GM19328 (cell line): ENCODE measurements at regions not wholly inside any gene's neighbourhood (a gene's known extent, or its start where the extent isn't known, plus 50 kb on each side); places are given as distances from the start of the nearest gene placed in this dataset.

Source experiments
- ATAC-seq: cut with Tn5 transposase; IDR thresholded peaks from one replicate; pipeline ENCODE4 v1.9.1; 2021; ENCODE audit warnings: mild to moderate bottlenecking, moderate library complexity; ENCODE audit not compliant: unreplicated experiment

GRCh38 chr2:62566847-62567246, 60.9 kb upstream of the TMEM17 start:
- no peak for ATAC-seq

- no peak for ATAC-seq
These were observed 59.4 kb upstream of the TMEM17 start for GRCh38 chr2:62565309-62565908.

GRCh38 chr2:62564380-62565137, 58.6 kb upstream of the TMEM17 start:
- ATAC-seq = no peak

GRCh38 chr2:62561586-62561985, 55.6 kb upstream of the TMEM17 start:
- no peak for ATAC-seq

- ATAC-seq = no peak
These were observed 53.6 kb upstream of the TMEM17 start for GRCh38 chr2:62559582-62559981.

GRCh38 chr2:62558743-62559142, 52.7 kb upstream of the TMEM17 start:
- ATAC-seq = no peak

GRCh38 chr2:62556086-62556485, 50.1 kb upstream of the TMEM17 start:
- no peak for ATAC-seq
